WERI-Rb-1 (cell line): ENCODE measurements at regions not wholly inside any gene's neighbourhood (a gene's known extent, or its start where the extent isn't known, plus 50 kb on each side); places are given as distances from the start of the nearest gene placed in this dataset.

Experiments
- DNase-seq: peaks from one replicate; pipeline ENCODE4 v3.0.0-alpha.2; 2020
- H3K27ac ChIP-seq: fragments of 250-450 bp; sonication (Bioruptor Pico); 2 replicates; pipeline ENCODE4 v1.5.1; 2020; ENCODE audit warnings: mild to moderate bottlenecking, moderate library complexity
- H3K27me3 ChIP-seq: fragments of 250-450 bp; sonication (Bioruptor Pico); 2 replicates; pipeline ENCODE4 v1.5.1; 2021; ENCODE audit warnings: mild to moderate bottlenecking, low read depth, moderate library complexity; ENCODE audit not compliant: insufficient read depth, severe bottlenecking
- H3K36me3 ChIP-seq: fragments of 250-450 bp; sonication (Bioruptor Pico); 2 replicates; pipeline ENCODE4 v1.5.1; 2020; ENCODE audit warnings: mild to moderate bottlenecking, moderate library complexity
- H3K4me3 ChIP-seq: 2 replicates; pipeline ENCODE4 v1.5.1; 2011; ENCODE audit warnings: low read depth, mild to moderate bottlenecking, control low read depth, low read length
- H3K9me3 ChIP-seq: fragments of 250-450 bp; sonication (Bioruptor Pico); 2 replicates; pipeline ENCODE4 v1.5.1; 2021; ENCODE audit warnings: mild to moderate bottlenecking, moderate library complexity; ENCODE audit not compliant: severe bottlenecking
- TF ChIP-seq, protein P1 (sequence below): IDR thresholded peaks from 2 replicates; pipeline ENCODE4 v1.5.1; 2011; ENCODE audit warnings: low read depth, mild to moderate bottlenecking, control low read depth, inconsistent platforms, low read length

DNA sequence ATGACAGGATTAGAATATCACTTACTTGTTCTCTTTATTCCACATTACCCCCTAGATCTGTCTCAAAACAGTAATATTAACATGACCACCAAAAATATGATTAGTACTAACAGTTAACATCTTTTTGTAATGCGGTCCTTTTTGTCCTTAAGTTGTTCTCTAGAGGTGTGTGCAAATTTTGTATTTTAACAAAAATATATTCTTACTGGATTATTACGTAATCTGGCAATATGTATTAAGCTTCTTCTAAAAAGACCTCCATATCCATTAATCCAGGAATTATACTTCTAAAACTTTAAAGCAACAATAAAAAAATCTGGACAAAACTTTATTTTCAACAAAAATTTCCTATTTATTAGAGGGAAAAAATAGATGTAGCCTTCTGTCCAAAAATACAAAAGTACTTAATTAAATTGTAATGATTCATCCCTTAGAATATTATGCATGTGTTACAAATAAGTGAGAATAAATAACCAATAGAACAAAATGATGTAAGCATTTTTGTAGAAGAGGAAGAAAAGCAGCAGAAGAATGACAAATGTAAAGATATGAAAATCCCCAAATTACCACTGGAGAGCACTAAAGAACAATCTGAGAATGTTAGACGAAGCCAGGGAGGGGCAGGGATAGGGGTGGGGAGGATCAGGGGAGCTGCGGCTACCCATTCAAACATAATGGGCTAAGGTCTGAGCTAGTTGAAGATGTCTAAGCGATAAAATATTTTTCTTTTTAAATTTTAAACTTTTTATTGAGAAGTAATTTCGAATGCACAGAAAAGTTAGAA, 945.6 kb downstream of the MCTP2 start:
- H3K27ac ChIP-seq, result no peak overlapping the region
- TF ChIP-seq, protein P1, sequence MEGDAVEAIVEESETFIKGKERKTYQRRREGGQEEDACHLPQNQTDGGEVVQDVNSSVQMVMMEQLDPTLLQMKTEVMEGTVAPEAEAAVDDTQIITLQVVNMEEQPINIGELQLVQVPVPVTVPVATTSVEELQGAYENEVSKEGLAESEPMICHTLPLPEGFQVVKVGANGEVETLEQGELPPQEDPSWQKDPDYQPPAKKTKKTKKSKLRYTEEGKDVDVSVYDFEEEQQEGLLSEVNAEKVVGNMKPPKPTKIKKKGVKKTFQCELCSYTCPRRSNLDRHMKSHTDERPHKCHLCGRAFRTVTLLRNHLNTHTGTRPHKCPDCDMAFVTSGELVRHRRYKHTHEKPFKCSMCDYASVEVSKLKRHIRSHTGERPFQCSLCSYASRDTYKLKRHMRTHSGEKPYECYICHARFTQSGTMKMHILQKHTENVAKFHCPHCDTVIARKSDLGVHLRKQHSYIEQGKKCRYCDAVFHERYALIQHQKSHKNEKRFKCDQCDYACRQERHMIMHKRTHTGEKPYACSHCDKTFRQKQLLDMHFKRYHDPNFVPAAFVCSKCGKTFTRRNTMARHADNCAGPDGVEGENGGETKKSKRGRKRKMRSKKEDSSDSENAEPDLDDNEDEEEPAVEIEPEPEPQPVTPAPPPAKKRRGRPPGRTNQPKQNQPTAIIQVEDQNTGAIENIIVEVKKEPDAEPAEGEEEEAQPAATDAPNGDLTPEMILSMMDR, result no peak
- DNase-seq, result no peak
- no peaks in the 10 kb centered on the region for H3K36me3 ChIP-seq
- no peaks in the 10 kb centered on the region for H3K9me3 ChIP-seq
- H3K4me3 ChIP-seq, result no peak overlapping the region
- H3K27me3 ChIP-seq, result peaks cover 43% of the 10 kb centered on the region

DNA sequence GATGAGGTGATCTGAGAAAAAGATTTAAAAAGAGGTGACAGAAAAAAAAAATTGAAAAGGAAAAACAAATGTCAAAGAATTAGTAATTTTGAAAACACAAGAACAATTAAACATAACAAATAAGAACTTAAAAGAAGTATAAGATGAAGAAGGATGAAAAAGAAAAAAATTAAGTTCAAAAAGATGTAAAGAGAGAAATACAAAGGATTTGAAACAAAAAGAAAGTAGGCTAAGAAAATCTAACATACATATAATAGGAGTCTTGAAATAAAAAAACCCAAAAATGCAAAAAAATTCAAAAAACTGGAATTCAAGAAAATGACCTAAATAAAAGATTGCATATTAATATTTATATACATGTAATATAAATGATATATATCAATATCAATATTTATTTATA, 949.2 kb downstream of the MCTP2 start:
- Histone ChIP-seq H3K27me3 (peaks cover 36% of the 10 kb centered on the region), H3K36me3 (no peaks in the 10 kb centered on the region), H3K27ac (no peak overlapping the region), H3K9me3 (no peaks in the 10 kb centered on the region), H3K4me3 (no peak overlapping the region)
- DNase-seq, result no peak
- TF ChIP-seq, protein P1, result no peak

DNA sequence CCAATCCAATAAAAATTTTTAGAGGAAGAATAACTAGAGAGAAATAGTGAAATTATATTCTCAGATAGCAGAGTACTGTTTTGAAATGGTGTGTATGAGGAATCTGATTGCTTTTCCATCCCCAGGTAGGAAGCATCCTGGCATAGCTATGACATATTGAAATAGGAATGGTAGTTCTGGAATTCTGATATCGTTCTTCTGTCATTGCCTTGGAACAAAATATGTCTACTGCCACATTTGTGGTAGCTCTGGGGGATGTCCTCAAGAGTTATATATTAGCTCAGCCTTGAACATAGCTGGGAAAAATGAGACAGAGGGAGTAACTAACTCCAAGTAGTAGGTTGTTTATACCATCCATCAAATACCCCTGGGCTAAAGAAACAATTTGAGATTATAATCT, 950.7 kb downstream of the MCTP2 start:
- DNase-seq, result no peak
- Histone ChIP-seq H3K27ac (no peak overlapping the region), H3K27me3 (peaks cover 29% of the 10 kb centered on the region)

DNA sequence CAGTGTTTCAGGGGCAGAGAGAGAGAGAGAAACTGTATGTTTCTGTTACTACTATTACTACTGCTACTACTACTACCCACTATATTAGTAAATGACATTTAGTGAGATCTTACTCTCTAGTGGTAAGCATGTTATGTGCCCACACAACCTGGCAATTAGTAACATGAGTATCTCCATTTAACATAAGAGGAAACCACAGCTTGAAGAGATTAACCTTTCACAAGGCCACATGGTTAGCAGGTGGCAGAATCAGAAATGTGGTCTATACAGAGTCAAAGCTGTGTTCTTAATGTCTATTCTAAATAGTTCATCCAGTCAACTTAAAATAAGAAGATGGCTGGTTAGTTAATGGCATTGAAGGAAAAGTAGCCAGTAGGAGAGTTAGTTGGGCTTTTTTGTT, 961.6 kb downstream of the MCTP2 start:
- TF ChIP-seq, protein P1, result no peak
- no peak overlapping the region for H3K4me3 ChIP-seq
- peaks cover 32% of the 10 kb centered on the region for H3K27me3 ChIP-seq
- DNase-seq, result no peak
- no peak overlapping the region for H3K27ac ChIP-seq
- no peaks in the 10 kb centered on the region for H3K36me3 ChIP-seq
- no peaks in the 10 kb centered on the region for H3K9me3 ChIP-seq

More for the DNA sequence above, 950.7 kb downstream of the MCTP2 start:
- Histone ChIP-seq H3K9me3 (no peaks in the 10 kb centered on the region), H3K4me3 (no peak overlapping the region), H3K36me3 (no peaks in the 10 kb centered on the region)
- TF ChIP-seq, protein P1, result no peak

DNA sequence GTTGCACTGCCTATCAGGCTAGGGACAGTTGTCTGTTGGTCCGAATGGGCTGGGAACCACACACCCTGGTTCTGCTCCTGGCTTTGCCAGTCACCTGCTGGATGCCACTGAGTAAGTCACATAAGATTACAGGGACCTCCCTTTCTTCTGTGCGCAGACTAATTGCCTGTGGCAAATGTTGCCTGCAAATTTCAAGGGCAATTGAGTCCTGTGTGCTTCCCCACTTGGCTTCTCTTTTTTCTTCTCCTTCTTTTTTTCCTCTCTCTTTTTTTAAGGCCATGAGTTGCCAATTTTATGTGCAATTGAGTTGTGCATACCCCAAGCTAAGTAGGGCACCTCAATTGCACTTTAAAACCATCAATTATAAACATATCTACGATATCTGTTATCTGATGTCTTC, 963.4 kb downstream of the MCTP2 start:
- no peak for DNase-seq
- Histone ChIP-seq H3K4me3 (no peak overlapping the region), H3K9me3 (no peaks in the 10 kb centered on the region), H3K27ac (no peak overlapping the region), H3K27me3 (peaks cover 34% of the 10 kb centered on the region), H3K36me3 (no peaks in the 10 kb centered on the region)
- TF ChIP-seq, protein P1, result no peak
